Stimulated activated CD8-positive, alpha-beta memory T cell treated with anti-CD3 and anti-CD28 coated beads, Interleukin-12 subunit alpha, Interleukin-12 subunit beta, amount 100 ng/mL, for 24 hours (primary cell): ENCODE measurements at regions not wholly inside any gene's neighbourhood (a gene's known extent, or its start where the extent isn't known, plus 50 kb on each side); places are given as distances from the start of the nearest gene placed in this dataset.

Experiments
- DNase-seq: peaks from one replicate; pipeline ENCODE4 v3.0.0-alpha.2; 2020; ENCODE audit errors: extremely low read depth

GRCh38 chr4:38560768-38561558, 103.0 kb upstream of the KLF3 start:
- no peak for DNase-seq

DNA sequence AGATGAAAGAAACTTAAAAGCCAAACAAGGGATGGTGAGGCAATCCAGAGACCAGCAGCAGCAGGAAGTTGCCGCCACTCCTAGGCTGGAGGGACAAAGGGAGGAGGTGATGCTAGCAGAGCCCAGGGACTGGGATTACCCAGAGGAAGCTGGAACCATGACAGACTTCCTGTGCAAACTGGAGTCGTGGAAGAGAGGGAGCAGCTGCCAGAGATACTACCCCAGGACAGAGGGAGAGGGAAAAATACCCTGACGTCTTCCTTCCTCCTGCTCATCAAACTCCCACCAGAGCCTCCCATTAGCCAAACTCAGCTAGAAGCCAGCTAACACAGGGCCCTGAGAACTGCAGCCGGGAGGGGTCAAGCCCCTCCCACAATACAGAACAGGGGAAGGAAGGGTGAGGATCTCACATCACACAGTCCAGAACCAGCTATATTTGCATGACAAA, 101.2 kb upstream of the KLF3 start:
- DNase-seq: no peak

DNA sequence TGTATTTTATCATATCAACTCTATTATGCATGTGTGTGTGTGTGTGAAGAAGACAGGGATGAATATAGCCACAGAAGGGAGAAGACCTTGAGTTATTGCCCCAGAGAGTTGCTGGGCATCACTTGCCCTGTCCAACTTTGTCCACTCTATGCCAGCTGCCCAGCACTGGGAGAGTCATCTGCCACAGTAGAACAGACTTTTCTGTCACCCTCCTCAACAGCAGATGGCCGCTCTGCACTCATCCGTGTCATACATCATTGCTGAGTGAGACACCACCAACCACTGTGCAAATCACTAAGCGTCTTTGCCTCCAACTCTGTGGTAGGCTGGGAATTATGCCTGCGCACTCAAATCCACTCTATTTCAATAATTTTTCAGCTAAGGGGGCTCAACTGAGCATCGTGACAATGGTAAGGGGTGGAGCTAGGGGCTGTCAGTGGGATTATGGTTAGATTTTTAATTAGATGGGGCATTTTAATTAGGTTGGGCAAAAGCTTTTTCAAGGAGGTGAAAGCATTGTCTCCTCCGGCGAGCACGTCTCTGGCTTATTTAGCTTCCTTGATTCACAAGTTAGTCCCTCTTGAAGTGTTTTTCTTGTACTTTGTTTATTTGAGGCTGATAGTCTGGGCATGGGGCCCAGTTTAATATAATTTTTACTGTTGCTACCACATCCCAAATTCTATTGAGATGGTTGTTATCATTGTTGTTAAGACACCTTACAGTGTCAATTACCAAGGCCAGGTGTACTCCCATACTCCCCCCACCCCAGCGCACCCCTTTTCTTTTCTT, 100.1 kb upstream of the KLF3 start:
- no peak for DNase-seq

GRCh38 chr4:38565271-38566199, 98.5 kb upstream of the KLF3 start:
- DNase-seq: no peak

DNA sequence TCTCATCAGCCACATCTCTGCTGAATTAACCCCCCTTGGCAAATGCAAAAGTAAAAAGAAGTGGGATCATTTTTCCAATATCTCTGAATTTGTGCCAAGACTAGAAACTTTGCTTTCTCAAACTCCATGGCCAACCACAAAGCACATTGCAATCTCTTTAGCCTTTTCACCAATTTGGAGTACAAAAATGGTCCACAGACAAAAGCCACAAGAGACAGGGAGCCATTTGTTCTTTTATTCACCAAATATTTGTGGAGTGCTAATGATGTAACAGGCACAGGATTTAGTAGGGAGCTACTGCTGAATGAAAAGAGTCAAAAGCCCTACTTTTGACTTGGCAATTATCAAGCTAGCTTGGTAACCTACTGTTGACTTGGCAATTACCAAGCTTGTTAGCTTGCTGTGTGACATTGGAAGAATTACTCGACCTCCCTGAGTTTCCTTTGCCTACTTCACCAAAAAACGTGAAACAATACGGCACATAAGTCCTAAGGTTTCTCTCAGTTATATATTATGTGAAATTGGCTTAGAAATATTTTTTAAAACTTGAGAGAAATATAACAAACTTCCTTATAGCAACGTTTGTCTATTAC, 97.1 kb upstream of the KLF3 start:
- DNase-seq: no peak

DNA sequence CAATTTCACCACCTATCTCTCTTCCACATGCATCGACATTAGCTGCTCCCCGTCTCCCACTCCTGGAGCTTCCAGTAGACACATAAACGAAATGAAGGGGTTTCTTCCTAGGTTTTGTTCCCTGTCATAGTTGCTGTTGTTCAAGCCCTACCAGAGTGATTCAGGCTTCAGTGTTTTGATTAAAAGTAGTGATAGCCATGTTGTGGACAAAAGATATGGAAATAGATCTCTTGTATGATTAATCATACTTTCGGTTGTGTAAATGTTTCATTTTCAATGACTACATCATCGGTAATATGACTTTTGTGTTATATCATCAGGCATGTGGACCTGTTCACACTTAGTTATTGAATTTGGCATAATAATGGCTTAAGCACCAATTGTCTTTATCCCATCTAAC, 96.5 kb upstream of the KLF3 start:
- DNase-seq: no peak

- no peak for DNase-seq
Measured at GRCh38 chr4:38568768-38569167, 95.2 kb upstream of the KLF3 start.

DNA sequence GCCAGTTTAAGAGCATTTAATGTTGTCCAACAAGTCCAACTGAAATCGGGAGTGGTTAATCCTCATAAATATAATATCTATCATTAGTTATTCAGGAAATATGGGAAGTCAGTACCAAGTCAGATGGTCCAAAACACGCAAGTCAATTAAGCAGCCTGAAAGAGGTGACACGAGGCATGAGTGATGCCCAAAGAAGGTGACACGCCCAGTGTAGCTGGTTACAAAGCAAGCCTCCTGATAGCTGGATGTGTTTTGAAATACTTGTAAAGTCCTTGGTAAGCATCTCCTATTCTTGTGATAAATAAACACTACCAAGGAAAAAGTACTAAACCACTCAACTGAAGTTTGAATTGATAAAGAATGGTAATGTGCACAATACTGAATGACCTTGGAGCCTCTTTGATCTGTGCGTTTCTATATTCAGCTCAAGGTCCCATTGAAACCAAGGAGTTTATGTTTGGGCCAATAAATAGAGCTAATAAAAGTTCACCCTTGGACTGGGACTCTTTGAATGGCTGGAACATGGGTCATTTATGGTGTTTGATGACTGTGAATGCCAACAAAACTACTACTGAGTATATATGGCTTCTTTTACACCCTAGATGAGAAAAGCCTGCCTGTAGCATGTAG, 93.2 kb upstream of the KLF3 start:
- DNase-seq: no peak

- DNase-seq: no peak
Measured at GRCh38 chr4:38572793-38573192, 91.2 kb upstream of the KLF3 start.

DNA sequence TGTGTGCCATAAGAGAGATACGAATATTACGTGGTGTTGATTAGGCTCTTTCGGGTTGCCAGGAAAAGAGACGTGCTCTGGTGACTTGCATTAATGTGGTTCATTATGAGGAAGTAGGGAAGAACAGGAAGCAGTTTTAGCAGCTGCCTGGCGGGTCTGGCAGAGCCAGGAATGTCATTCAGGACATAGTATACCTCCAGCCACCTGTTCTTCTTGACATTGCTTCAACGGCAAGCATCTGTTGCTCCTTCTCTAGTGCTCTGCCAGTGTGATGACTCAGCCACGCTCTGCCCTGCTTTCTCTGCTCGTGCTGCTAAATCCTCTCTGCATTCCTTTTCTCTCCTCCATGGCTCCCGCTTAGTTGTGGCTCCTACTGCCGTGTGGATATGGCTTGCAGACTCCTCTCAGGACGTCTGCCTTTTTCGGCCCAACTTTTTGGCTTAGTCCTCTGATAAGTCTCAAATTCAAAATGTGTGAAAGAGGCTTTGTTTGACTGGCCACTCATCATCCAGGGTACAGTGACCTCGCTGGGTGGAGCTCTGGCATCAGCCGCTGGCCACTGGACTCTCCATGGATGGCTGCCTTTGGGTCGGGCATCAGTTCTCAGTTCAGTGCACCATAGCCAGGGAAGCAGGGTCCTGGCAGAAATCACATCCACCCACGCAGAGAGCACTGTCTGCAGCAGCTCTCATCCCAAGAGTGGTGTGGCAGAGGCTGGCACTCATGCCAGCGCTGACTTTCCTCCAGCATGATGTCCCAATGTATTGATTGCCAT, 89.3 kb upstream of the KLF3 start:
- DNase-seq: no peak

DNA sequence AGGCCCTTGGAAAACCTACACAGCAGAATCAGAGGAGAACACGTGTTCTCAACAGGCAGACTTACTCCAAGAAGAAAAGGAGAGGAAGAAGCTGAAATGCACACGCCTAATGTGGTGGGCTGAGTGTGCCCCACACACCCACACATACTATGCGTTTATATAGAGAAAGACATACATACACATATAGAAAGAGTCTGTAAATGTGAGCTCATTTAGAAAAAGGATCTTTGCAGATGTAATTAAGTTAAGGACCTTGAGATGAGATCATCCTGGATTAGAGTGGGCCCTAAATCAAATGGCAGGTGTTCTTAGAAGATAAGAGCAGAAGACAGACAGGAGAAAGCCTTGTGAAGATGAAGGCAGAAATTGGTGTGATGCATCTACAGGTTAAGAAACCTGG, 87.2 kb upstream of the KLF3 start:
- DNase-seq: no peak

DNA sequence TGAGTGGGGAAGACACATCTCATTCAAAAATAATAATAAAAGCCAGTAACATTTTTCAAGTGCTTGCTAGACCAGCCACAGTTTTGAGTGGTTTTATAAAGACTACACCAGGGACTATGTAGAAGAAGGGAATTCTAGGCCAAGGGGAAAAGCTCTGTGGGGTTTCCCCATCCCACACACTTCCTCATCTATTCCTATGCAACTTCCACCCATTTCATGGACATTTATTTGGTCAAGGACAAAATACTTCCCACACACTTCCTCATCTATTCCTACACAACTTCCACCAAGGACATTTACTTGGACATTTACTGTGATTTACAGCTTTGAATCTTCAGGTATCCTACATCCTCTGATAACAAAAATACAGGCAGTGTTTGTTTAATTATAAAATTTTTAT, 86.5 kb upstream of the KLF3 start:
- no peak for DNase-seq

GRCh38 chr4:38581426-38582106, 82.4 kb upstream of the KLF3 start:
- no peak for DNase-seq

DNA sequence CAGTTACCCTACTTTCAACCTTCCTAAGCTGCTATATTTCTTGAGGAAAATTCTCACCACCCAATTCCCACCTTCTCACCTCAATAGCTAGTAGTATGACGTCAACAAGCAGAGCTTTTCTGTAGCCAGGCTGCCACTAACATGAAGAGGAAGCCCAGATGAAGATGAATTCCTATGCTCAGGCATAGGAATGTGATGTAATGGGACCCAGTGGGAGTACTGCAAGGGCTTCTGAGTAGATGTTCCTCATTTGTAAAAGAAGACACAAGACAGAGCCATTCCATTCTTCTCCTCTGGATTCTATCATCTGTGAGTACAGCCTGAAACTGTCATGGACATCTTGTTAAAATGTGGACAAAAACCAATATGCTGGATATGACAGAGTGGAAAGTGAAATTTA, 81.6 kb upstream of the KLF3 start:
- DNase-seq: no peak

DNA sequence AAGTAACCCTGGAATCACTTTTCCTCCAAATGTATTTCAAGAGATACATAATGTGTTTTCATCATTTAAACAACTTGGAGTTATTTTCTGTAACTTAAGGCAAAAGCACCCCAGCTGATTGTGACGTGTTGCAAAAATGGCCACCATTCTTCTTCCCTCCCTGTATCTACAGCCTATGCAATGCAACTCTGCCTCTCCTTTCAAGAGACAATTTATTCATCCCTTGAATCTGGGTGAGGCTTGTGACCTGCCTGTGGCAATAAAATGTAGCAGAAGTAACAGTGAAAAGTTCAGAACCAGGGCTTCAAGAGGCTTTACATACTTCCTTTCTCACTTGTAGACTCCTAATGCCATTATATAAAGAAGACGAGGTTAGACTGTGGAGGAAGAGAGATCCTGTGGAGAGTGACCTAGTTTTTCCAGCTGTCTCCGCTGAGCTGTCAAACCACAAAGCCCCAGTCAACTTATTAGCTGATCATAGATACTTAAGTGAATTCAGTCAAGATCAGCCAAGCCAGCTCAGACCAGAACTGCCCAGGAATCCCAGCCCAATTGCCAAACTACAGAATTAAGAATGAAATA, 81.0 kb upstream of the KLF3 start:
- no peak for DNase-seq

GRCh38 chr4:38585871-38586270, 78.1 kb upstream of the KLF3 start:
- no peak for DNase-seq

DNA sequence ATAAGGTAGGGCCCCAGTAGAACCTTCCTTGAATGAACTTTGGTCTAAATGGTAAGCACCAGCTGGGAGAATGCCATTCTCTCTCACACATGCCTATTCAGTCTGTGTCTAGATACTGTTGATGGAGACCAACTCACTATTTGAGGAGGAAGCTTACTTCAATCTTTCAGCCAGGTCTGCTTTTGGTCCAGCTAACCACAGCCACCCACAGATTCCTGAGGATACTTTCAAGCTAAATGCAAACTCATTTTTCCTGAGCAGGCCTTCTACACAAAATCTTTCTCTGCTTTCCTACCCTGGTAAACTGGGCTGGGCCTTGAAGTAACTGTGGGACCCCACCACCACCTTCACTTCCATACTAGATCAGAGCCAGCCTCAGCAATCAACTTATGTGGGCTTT, 76.9 kb upstream of the KLF3 start:
- no peak for DNase-seq

- DNase-seq: no peak
Measured at GRCh38 chr4:38590046-38590445, 74.0 kb upstream of the KLF3 start.

DNA sequence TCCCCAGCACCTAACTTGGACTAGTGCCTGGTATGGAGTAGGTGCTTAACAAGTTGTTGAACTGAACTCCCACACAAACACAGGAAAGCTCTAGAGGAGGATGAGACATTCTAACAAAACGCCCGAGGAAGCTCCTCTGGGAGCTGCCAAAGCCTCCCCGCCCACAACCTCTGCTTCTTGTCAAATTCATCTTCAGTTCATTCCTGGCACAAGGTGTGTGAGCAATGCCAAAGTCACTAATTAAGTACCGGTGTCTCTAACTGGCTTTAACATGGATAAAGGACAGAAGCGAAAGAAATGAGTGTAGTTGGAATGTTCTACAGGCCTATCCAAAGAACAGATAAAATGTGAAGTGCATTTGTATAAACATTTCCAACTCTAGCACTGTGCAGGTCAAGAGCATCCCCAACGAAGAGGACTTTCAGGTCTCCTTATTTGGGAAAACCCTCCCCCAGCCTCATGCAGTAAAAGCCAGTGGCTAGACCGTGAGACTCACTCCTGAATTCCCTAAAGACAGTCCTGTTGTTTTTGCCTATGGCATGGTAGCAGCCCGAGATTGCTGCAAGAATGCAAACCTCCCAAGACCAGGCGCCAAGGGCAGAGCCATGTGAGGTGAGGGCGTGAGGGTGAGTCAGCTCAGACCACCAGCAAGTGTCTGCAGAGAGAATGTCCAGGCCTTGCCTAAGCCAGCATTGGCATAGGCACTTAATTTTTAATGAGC, 72.2 kb upstream of the KLF3 start:
- DNase-seq: no peak
